ENCODE measurements at regions not wholly inside any gene's neighbourhood (a gene's known extent, or its start where the extent isn't known, plus 50 kb on each side); places are given as distances from the start of the nearest gene placed in this dataset.

- Histone ChIP-seq H3K79me2 (ENCODE audit: control insufficient read depth, insufficient read depth, low read length) (no peaks in the 10 kb centered on the region), H3K9ac (ENCODE audit: control insufficient read depth, extremely low read depth, insufficient read depth, low read length) (no peak overlapping the region), H3K27ac (ENCODE audit: control insufficient read depth, insufficient read depth, low read length) (no peak overlapping the region), H3K36me3 (ENCODE audit: control insufficient read depth in 2 of 2, extremely low read depth in 1 of 2, insufficient read depth in 2 of 2, low read length in 2 of 2) (no peaks in the 10 kb centered on the region), H2AFZ (ENCODE audit: control insufficient read depth, low read length) (no peak overlapping the region), H4K20me1 (ENCODE audit: control insufficient read depth, extremely low read depth, insufficient read depth, low read length) (no peaks in the 10 kb centered on the region), H3K27me3 (ENCODE audit: control insufficient read depth, extremely low read depth, insufficient read depth, low read length) (no peaks in the 10 kb centered on the region), H3K9me3 (ENCODE audit: control insufficient read depth, low read depth, low read length) (no peaks in the 10 kb centered on the region), H3K4me1 (ENCODE audit: control insufficient read depth, extremely low read depth, insufficient read depth, low read length) (no peaks in the 10 kb centered on the region), H3K4me2 (ENCODE audit: control insufficient read depth, extremely low read depth, insufficient read depth, low read depth, low read length) (no peak overlapping the region), H3K9me1 (ENCODE audit: control insufficient read depth, extremely low read depth, insufficient read depth, low read length) (no peaks in the 10 kb centered on the region), H3K4me3 (ENCODE audit: control insufficient read depth in 2 of 3, extremely low read depth in 1 of 3, insufficient read depth in 2 of 3, low read depth in 1 of 3, low read length in 3 of 3) (no peak overlapping the region)
- dilution Hi-C loops (cut with MboI; ENCODE audit: extremely low pct_ligation_motif_present, low sequenced_read_pairs) = no loop called here
- FAIRE-seq = no peak
- DNase-seq (ENCODE audit: low read depth, low spot score) = no peak
- no peak for TF ChIP-seq CTCF (optimal IDR thresholded peaks at IDR 0.05 in 1 of 3, IDR thresholded peaks at IDR 0.05 in 1 of 3, conservative IDR thresholded peaks at IDR 0.05 in 1 of 3; ENCODE audit: extremely low read depth in 1 of 3, insufficient read depth in 2 of 3, low read length in 3 of 3)
- no peak for TF ChIP-seq EZH2 (IDR thresholded peaks at IDR 0.05; ENCODE audit: low read length)
Measured at GRCh38 chr2:49813208-49813607, 658.9 kb upstream of the FSHR start.

- Histone ChIP-seq H3K9ac (ENCODE audit: control insufficient read depth, extremely low read depth, insufficient read depth, low read length) (no peak overlapping the region), H3K4me2 (ENCODE audit: control insufficient read depth, extremely low read depth, insufficient read depth, low read depth, low read length) (no peak overlapping the region), H3K79me2 (ENCODE audit: control insufficient read depth, insufficient read depth, low read length) (no peaks in the 10 kb centered on the region), H4K20me1 (ENCODE audit: control insufficient read depth, extremely low read depth, insufficient read depth, low read length) (no peaks in the 10 kb centered on the region), H3K36me3 (ENCODE audit: control insufficient read depth in 2 of 2, extremely low read depth in 1 of 2, insufficient read depth in 2 of 2, low read length in 2 of 2) (no peaks in the 10 kb centered on the region), H3K4me3 (ENCODE audit: control insufficient read depth in 2 of 3, extremely low read depth in 1 of 3, insufficient read depth in 2 of 3, low read depth in 1 of 3, low read length in 3 of 3) (no peak overlapping the region), H3K4me1 (ENCODE audit: control insufficient read depth, extremely low read depth, insufficient read depth, low read length) (no peaks in the 10 kb centered on the region), H3K9me3 (ENCODE audit: control insufficient read depth, low read depth, low read length) (no peaks in the 10 kb centered on the region), H3K9me1 (ENCODE audit: control insufficient read depth, extremely low read depth, insufficient read depth, low read length) (no peaks in the 10 kb centered on the region), H2AFZ (ENCODE audit: control insufficient read depth, low read length) (no peak overlapping the region), H3K27me3 (ENCODE audit: control insufficient read depth, extremely low read depth, insufficient read depth, low read length) (no peaks in the 10 kb centered on the region), H3K27ac (ENCODE audit: control insufficient read depth, insufficient read depth, low read length) (no peak overlapping the region)
- DNase-seq (ENCODE audit: low read depth, low spot score) = no peak
- dilution Hi-C loops (cut with MboI; ENCODE audit: extremely low pct_ligation_motif_present, low sequenced_read_pairs) = no loop called here
- TF ChIP-seq EZH2 (IDR thresholded peaks at IDR 0.05; ENCODE audit: low read length) (no peak), CTCF (optimal IDR thresholded peaks at IDR 0.05 in 1 of 3, IDR thresholded peaks at IDR 0.05 in 1 of 3, conservative IDR thresholded peaks at IDR 0.05 in 1 of 3; ENCODE audit: extremely low read depth in 1 of 3, insufficient read depth in 2 of 3, low read length in 3 of 3) (no peak)
- FAIRE-seq = no peak
Measured at GRCh38 chr2:49812730-49813129, 658.4 kb upstream of the FSHR start.
